Stimulated activated CD4-positive, alpha-beta T cell treated with anti-CD3 and anti-CD28 coated beads, Interleukin-4, amount 100 ng/mL, for 48 hours (primary cell): ENCODE measurements at regions not wholly inside any gene's neighbourhood (a gene's known extent, or its start where the extent isn't known, plus 50 kb on each side); places are given as distances from the start of the nearest gene placed in this dataset.

Experiments used
- DNase-seq, 2 donors: peaks; one replicate each; pipeline ENCODE4 v3.0.0-alpha.2; 2020; ENCODE audit warnings: low read depth in 2 of 2

DNA sequence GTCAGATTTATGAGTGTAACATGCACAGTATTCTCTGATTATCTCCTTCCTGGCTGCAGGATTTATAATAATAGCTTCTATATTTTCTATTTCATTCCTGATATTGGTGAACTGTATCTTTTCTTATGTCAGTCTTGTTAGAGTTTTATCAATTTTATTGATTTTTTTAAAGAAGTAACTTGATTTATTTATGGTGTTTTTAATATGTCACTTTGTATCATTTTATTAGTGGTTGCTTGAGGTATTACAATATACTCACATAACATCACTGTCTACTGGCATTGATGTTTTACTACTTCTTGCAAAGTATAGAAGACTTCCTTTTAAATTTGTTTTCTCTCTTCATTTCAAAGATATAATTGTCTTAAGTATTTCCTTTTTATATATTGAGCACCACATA, 270.5 kb upstream of the GYPC start:
- DNase-seq = no peak

DNA sequence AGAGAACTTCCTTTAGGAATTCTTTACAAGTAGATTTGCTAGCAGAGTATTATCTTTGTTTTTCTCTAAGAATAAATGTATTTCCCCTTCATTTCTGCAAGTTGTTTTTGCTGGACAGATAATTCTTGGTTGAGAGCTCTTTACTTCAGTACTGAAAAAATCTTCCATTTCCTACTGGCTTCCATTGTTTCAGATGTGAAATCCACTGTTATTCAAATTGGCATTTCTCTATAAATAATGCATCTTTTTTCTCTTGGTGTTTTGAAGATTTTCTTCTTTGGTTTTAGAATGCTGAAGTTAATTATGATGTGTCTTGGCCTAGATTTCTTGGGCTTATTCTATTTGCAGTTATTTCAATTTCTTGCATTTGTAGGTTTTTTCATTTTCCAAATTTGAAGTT, 270.0 kb upstream of the GYPC start:
- DNase-seq = no peak

- DNase-seq = no peak
These were observed 266.5 kb upstream of the GYPC start for GRCh38 chr2:126389446-126389845.

- no peak for DNase-seq
These were observed 263.1 kb upstream of the GYPC start for GRCh38 chr2:126392889-126393288.

DNA sequence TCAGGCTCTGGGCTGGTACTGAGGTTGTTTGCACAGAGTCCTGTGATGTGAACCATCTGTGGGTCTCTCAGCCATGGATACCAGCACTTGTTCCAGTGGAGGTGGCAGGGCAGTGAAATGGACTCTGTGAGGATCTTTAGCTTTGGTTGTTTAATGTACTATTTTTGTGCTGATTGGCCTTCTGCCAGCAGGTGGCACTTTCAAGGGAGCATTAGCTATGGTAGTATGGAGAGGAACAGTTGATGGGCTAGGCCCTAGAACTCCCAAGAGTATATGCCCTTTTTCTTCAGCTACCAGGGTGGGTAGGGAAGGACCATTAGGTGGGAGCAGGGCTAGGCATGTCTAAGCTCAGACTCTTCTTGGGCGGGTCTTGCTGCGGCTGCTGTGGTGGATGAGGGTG, 257.0 kb upstream of the GYPC start:
- DNase-seq = peak; percentile 3 to 7

GRCh38 chr2:126403039-126403628, 252.8 kb upstream of the GYPC start:
- no peak for DNase-seq

GRCh38 chr2:126406267-126406666, 249.7 kb upstream of the GYPC start:
- no peak for DNase-seq

GRCh38 chr2:126408671-126409070, 247.3 kb upstream of the GYPC start:
- DNase-seq = no peak

DNA sequence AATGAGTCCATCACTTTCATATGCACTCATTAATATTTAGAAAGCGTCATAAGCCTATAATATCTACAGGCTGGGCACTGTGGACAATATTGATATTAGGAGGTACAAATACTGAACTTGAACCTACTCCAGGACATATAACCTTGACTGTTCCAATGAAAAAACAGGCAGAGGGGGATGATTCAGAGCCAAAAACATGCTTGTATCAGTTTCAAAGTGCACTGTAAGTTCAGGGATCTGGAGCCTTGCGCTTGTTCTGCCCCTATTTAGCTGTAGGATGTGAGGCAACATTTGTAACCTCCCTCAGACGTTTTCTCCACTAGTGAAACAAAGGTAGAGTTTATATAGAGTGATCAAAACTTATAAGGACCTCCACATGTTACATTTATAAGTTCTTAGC, 246.1 kb upstream of the GYPC start:
- DNase-seq = no peak

GRCh38 chr2:126413079-126413478, 242.9 kb upstream of the GYPC start:
- DNase-seq = no peak

DNA sequence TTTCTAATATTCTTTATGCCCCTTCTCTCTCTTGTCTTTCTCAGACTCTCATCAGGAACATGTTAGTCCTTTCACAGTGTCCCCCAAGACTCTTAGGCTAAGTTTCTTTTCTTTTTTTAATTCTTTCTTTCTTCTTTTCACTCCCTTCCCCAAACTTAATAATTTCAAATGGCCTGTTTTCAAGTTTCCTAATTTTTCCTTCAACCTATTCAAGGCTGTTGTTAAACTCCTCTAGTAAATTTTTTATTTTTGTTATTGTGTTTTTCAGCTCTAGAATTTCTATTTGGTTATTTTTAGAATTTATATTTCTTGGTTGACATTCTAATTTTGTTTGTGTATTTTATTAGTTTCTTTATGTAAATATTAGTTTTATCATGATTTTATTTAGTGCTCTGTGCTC, 236.6 kb upstream of the GYPC start:
- DNase-seq = no peak

GRCh38 chr2:126425943-126426342, 230.0 kb upstream of the GYPC start:
- DNase-seq = no peak

DNA sequence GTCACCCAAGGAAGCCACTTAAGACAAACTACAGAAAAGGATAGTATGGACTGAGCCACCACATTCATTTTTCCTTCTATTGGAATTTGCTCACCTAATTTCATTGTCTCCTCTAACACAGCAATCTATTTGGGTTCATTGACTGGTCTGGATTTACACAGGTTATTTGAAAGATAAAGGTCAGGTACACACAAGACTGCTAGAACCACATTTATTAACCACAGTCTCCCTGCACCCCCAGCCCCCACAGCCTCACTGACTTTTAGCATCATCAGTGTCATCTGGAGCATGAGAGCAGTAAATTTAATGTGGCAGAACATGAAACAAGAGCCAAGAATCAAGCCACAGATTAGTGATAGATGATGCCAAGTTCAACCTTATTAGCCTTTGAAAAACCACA, 226.9 kb upstream of the GYPC start:
- no peak for DNase-seq

GRCh38 chr2:126431136-126431535, 224.8 kb upstream of the GYPC start:
- no peak for DNase-seq

DNA sequence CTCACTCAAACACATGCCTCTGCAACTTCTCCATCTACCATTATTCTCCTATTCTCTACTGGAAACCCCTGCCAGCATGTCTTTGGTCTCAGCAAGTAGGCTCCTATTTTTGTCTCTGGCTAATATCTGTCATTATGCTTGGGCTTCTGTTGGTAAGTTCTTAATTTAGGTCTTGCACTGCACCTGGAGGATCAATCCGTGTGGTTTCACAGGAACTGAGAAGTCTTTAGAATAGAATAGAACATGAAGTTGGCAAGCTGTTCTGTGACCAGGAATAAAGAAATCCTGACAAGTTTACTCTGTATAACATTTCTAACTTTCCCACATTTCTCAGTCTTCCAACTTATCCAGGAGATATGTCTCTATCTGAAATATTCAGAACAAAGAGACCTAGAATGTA, 219.5 kb upstream of the GYPC start:
- DNase-seq = no peak

DNA sequence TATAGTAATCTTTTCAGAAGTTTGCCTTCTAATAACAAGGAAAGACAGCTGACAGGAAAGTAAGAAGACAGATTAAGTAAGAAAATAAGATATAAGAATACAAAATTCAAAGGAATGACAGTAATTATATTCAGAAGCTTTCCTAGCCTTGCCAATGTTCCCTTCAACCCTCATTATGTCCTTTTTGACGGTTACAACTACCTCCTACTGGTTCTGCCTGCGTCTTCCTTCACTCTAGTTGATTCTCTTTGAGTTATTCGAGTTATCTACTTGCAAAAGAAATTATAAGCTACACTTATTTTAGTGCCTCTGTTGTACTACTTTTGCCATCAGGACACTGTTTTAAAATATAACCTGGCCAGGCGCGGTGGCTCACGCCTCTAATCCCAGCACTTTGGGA, 218.9 kb upstream of the GYPC start:
- DNase-seq = no peak

DNA sequence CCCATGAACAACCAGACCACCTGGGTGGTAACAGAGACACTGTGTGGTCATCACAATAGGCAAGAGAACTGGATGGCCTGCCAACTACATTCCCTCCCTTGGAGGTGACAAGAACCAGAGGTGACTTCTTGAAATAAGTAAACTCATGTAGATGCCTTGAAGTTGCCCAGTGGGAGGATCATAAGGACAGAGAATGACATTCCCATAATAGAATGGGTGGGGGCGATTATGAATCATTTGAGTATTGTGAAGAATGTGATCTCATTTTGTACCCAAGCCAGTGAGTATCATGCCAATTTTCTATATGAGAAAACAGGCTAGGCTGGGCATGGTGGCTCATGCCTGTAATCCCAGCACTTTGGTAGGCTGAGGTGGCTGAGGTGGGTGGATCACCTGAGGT, 211.4 kb upstream of the GYPC start:
- DNase-seq = no peak

DNA sequence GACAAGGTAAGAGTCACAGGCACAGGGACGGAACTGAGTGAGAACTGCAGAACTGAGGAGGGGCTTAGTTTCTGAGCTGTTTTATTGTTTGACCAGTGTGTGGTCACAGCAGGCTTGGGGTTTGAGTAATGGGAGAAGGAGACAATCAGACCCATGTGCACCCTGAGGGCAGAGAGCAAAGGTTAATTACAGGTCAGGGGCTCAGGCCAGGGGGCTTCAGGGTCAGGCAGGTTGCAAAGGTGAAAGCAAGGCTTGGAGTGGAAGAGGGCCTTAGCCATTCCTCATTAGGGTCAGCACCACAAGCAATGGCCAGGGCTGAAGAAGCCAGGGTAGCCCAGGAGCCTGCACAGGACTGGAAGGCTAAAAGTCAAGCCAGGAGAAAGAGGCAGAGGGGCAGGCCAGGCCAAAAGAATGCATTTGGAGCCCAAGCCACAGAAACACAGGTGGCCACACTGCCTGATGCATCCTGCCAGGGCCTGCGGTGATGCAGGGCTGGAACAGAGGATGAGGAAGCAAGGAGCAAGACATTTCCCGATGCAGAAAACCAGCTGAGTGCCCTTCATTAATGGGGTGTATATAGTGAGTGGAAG, 209.8 kb upstream of the GYPC start:
- DNase-seq = no peak

DNA sequence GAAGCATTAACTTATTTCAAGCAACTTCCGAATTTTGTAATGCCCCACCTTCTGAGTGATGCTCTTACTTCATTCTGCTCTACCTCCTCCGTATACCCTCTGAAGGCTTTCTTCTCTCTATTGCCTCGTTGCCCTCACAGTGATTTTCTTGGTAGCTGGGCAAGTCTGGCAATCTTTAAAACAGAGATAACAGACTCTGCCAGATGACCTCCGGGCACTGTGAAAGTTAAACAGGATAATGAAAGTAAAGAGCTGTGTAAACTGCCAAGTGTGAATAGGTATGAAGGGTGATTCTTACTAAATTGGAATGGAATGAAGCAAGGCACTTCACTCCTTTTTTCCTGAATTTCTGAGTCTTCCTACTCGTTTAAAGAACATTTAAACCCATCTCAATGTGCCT, 207.3 kb upstream of the GYPC start:
- no peak for DNase-seq

DNA sequence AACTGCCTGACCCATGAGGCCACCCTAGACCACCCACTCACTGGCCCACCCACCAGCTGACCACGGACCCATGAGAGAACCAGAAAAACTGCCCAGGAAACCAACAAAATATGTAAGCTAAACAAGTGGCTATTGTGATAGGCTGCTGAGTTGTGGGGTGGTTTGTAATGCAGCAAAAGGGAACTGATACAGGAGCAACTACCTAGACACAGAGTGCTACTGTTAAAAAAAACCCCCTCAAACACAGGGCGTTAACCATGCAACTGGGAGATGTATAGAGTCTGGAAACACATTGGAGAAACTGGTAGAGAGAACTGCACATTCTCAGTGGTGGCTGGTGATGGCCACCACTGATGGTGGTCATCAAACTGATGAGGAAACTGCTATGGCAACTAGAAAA, 206.3 kb upstream of the GYPC start:
- no peak for DNase-seq

DNA sequence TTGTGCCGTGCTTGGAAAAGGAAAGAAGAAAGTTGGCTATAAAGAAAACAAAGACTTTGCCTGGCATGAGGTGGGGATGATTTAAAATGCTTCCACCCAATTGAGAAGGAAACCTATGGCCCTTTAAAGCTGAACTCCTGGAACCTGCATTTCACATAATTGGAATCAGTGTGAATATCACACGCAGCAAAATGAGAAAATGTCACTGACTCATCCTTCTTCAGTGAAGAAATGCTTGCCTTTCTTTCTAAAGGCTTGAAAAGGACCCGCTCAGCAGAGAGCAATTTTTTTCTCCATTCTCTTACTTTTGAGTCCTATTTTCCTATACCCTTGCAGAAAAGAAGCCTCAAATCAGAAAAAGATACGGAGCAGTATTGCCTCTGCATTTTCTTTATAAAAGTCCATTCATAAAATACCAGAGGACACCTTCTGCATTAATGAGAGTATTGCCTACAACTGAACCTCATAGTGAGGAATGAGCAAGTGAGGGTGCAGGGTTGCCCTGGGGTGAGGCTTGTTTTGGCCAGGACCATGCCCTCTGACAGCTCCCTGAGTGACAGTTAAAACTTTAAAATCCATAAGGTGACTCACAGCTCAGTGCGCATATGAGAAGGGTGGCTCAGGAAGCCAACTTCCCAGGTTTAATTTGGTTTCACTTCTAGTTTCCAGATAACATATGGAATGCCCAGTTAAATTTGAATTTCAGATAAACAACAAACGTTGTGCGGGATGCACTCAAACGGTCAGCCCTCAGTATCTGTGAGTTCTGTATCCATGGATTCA, 191.9 kb upstream of the GYPC start:
- DNase-seq = no peak

DNA sequence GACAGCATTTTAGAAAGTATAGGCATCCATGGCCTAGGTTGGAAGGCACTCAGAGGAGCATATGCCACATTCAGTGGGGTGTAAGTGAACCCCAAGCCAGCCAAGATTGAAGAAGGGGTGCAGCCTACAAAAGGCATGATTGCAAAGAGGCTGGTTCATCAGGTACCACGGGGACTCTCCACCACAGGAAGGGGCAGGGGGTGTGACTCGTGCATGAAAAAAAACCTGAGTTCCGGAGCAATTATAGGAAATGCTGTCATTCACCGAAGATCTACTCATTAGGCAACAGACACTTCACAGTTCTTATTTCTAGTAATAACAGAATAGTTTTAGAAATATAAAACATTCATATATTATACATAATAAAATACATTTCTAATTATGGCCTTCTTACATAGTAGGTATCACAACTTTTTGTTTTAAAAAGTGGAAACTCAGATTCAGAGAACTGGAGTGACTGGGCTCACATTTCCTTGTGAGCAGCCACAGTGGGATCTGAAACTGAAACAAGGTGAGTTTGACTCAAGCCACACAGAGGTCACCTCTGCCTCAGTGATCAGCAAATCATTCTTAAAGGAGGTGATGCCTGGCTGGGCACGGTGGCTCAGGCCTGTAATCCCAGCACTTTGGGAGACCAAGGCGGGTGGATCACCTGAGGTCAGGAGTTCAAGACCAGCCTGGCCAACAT, 188.4 kb upstream of the GYPC start:
- no peak for DNase-seq

DNA sequence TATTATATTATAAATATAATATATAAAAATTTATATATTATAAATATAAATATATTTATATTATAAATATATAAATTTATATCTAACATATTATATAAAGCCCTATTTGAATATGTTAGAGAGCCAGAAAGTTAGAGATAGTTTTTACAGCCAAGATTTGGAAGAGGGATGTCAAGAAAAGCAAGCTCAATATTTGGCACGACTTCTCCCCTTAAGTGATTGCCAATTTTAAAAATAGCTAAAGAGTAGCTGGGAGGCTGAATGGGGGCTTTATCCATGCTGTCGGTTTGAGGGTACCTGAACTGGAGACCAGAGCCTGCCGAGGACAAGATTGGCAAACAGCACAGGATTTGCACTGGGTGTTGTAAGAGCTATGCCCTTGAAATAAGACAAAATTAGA, 180.9 kb upstream of the GYPC start:
- DNase-seq = no peak
